ENCODE measurements at regions not wholly inside any gene's neighbourhood (a gene's known extent, or its start where the extent isn't known, plus 50 kb on each side); places are given as distances from the start of the nearest gene placed in this dataset.

- TF ChIP-seq CTCF (IDR thresholded peaks at IDR 0.05) (no peak), ZFX (IDR thresholded peaks at IDR 0.05; ENCODE audit: borderline replicate concordance) (no peak)
Measured at GRCh38 chr16:54385141-54385540, 98.6 kb upstream of the IRX3 start.
